ENCODE measurements at regions not wholly inside any gene's neighbourhood (a gene's known extent, or its start where the extent isn't known, plus 50 kb on each side); places are given as distances from the start of the nearest gene placed in this dataset.

DNA sequence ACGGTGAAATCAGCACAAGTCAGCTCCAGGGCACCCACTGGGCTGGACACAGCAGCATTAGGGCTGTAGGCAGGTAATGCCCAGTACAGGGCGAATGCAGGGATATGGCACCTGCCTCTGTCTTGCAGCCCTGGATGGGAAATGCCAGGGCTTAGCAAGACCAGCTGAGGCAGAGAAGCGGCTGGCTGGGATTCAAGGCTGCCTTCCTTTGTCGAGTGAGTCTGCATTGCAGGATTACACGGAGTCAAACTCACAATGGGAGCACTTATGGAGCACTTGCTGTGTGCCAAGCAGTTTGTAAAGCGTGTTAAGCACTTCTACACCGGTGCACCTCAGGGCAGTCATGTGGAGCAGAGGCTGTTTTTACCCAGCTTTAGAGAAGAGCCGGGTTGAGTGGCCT, 87.3 kb upstream of the HDAC4 start:
- H3K4me3 ChIP-seq (ENCODE audit: low read depth, low read length) = no peak overlapping the region
- TF ChIP-seq, protein P1, sequence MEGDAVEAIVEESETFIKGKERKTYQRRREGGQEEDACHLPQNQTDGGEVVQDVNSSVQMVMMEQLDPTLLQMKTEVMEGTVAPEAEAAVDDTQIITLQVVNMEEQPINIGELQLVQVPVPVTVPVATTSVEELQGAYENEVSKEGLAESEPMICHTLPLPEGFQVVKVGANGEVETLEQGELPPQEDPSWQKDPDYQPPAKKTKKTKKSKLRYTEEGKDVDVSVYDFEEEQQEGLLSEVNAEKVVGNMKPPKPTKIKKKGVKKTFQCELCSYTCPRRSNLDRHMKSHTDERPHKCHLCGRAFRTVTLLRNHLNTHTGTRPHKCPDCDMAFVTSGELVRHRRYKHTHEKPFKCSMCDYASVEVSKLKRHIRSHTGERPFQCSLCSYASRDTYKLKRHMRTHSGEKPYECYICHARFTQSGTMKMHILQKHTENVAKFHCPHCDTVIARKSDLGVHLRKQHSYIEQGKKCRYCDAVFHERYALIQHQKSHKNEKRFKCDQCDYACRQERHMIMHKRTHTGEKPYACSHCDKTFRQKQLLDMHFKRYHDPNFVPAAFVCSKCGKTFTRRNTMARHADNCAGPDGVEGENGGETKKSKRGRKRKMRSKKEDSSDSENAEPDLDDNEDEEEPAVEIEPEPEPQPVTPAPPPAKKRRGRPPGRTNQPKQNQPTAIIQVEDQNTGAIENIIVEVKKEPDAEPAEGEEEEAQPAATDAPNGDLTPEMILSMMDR (IDR thresholded peaks at IDR 0.05; ENCODE audit: low read depth, low read length) = no peak

DNA sequence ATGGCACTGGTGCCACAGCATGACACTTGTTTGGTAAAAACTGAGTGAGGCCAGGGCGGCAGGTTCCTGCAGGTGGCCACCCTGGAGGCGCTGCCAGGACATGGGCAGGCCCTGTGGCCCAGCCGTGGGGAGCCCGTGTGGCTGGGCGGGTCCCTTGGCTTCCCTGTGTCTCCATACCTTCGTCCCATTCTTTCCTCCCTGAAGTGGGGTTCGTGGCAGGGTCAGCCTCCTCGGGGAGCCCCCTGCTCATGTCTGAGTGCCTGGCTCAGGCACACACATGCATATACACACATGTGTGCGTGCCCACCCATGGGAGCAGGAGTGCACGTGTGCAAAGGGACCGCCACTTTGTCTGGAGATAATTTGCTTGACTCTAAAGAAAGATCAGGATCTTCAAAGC, 86.5 kb upstream of the HDAC4 start:
- no peak overlapping the region for H3K4me3 ChIP-seq (ENCODE audit: low read depth, low read length)
- TF ChIP-seq, protein P1 (IDR thresholded peaks at IDR 0.05; ENCODE audit: low read depth, low read length) = no peak

DNA sequence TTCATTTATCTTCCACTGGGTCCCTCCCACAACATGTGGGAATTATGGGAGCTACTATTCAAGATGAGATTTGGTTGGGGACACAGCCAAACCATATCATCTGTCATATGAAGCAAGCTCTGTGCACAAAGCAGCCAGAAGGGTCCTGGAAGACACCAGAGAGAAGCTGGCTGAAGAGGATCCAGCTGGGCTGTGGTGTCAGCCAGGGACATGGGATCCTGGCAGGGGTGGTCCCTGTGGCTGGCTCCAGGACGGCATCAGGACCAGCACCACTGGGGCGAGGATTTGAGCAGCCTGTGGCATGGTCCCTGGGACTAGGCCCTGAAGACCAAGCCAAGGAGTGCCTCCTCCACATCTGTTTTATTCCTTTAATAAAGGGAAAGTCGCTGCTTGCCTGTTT, 84.8 kb upstream of the HDAC4 start:
- H3K4me3 ChIP-seq (ENCODE audit: low read depth, low read length) = no peak overlapping the region
- TF ChIP-seq, protein P1 (IDR thresholded peaks at IDR 0.05; ENCODE audit: low read depth, low read length) = no peak

DNA sequence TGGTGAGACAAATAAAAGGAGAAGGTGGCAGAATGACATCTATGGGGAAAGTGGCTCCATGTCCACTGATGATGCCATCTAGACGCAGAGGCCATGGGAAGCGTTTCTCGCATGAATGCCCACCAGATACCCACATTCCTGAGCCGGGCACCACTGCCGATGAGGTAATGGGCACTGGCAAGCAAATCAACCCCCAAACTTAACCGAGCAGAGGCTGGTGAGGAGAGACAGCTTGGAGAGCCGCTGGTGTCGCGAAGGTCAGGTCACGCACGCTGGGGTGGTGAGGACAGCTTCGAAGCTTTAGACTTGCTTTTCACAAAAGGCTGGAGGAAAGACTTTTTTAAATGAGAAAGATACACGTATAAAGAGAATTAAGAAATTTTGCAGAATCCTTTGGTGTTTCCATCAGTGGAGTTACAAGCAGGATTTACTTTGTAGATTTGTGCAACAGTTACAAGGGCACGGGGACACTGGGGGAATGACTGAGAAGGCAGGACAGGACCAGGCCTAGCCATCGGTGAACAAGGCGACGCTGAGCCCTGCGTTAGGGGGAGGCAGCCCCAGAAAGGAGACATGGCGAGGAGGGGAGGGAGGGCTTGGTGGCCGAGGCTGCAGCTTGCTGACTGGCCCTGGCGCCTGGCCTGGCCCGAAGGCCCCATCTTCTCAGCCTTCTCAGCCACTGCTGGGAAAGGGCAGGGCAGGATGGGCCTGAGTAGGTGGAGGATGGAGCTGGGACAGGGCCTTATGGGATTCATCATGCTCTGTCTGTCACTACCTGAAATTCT, 83.9 kb upstream of the HDAC4 start:
- no peak overlapping the region for H3K4me3 ChIP-seq (ENCODE audit: low read depth, low read length)
- TF ChIP-seq, protein P1 (IDR thresholded peaks at IDR 0.05; ENCODE audit: low read depth, low read length) = no peak

DNA sequence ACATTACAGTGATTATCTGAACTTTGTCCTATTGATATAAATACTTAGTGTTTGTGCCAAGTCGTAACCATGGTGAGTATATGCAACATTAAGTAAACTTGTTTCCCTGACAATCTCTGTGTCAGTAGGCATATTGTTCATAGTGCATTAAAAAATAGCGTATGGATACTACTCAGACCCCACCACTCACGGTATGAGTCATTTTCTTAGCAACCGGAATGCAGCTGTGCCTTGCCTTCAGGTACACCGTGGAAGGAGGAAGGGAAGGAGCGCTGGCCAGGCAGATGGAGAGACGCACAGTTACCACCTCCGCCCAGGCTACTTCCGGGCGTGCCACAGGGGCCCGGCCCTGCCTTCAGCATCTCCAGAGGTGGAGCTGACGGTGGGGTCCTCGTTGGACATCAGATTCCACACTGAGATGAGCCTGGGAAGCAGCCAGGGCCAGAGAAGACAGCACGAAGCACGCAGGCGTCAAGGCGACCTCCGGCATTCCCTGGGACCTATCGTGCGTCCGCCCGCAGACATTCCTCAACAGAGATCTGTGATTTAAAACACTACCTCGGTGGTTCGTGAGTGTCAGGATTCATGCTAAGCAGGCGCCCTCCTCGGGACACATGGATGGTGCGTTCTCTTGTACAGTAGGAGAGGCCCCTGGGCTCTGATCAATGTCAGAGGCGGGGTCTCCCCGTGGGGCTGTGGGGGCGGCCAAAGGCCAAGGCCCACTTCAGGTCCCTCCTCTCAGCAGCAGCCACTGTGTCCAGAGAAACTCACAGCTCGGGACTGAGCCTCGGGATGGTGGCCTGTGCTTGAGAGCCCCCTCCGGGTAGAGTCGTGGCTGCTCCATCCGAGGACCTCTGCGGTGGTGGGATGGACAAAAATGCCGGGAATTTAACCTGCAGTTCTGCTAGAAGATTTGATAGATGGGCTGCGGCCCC, 82.2 kb upstream of the HDAC4 start:
- TF ChIP-seq, protein P1 (IDR thresholded peaks at IDR 0.05; ENCODE audit: low read depth, low read length) = no peak
- H3K4me3 ChIP-seq (ENCODE audit: low read depth, low read length) = no peak overlapping the region

DNA sequence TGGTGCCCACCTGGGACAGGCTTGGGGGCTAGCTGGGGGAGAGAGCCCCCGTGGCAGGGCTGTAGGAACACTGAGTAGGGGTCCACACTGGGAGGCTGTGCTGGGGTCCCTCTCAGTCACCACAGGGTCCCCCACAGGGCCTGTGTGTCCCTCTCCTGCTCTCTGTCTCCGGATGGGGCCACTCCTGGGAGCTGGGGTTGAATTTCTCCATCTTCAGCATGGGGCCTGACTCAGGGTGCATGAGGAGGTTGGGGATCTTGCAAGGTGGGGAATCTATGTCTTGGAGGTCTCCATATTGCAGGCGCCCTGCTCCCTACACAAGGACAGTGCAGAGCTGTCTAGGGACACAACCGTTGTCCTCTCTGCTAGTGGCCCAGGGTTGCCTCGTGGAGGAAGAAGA, 78.7 kb upstream of the HDAC4 start:
- H3K4me3 ChIP-seq (ENCODE audit: low read depth, low read length) = no peak overlapping the region
- TF ChIP-seq, protein P1 (IDR thresholded peaks at IDR 0.05; ENCODE audit: low read depth, low read length) = no peak

DNA sequence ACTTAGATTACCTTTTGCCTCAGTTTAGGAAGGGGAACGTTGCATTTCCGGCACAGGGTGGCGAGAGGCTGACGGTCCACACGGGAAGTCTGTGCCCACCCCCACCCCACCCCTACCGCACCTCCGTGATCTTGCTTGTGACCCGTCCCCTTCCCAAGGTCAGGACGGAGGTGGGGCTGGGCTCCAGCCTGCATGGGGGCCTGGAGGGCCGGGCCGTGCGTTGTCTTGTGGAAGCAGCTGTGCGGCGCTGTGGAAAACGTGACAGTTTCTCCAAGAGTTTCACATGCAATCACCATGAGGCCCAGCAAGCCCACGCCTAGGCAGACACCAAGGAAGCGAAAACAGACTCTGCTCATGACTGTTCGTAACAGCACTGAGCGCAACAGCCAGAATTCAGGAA, 76.8 kb upstream of the HDAC4 start:
- no peak overlapping the region for H3K4me3 ChIP-seq (ENCODE audit: low read depth, low read length)
- TF ChIP-seq, protein P1 (IDR thresholded peaks at IDR 0.05; ENCODE audit: low read depth, low read length) = no peak

Measured in WI38 (cell line).